NCI-H1417 treated with DMSO at 0.1 percent for 48 hours (cell line): ENCODE measurements at regions not wholly inside any gene's neighbourhood (a gene's known extent, or its start where the extent isn't known, plus 50 kb on each side); places are given as distances from the start of the nearest gene placed in this dataset.
A peak's percentile ranks its signal among the peaks of the same experiment; 100 is the strongest.

ENCODE experiments used
- DNase-seq: peaks from one replicate; lab custom pipeline; 2025; lab: John Stamatoyannopoulos, UW

- no peak for DNase-seq
Measured at GRCh38 chr12:108037960-108038359, 91.1 kb upstream of the WSCD2 start.

GRCh38 chr12:108039794-108040193 lies 89.3 kb upstream of the WSCD2 start:
- no peak for DNase-seq

GRCh38 chr12:108040947-108041346 lies 88.1 kb upstream of the WSCD2 start:
- DNase-seq = no peak

- DNase-seq = no peak
Measured at GRCh38 chr12:108043286-108043685, 85.8 kb upstream of the WSCD2 start.

- no peak for DNase-seq
Measured at GRCh38 chr12:108043750-108044533, 85.1 kb upstream of the WSCD2 start.

GRCh38 chr12:108046135-108046534 lies 83.0 kb upstream of the WSCD2 start:
- DNase-seq = peak; percentile 2

GRCh38 chr12:108046650-108047049 lies 82.4 kb upstream of the WSCD2 start:
- no peak for DNase-seq

- DNase-seq = no peak
Measured at GRCh38 chr12:108047071-108047550, 82.0 kb upstream of the WSCD2 start.

GRCh38 chr12:108048686-108049085 lies 80.4 kb upstream of the WSCD2 start:
- no peak for DNase-seq

- DNase-seq = no peak
Measured at GRCh38 chr12:108050696-108051095, 78.4 kb upstream of the WSCD2 start.

- DNase-seq = no peak
Measured at GRCh38 chr12:108052260-108052659, 76.8 kb upstream of the WSCD2 start.

GRCh38 chr12:108053512-108053911 lies 75.6 kb upstream of the WSCD2 start:
- no peak for DNase-seq

- DNase-seq = no peak
Measured at GRCh38 chr12:108054496-108054895, 74.6 kb upstream of the WSCD2 start.

GRCh38 chr12:108055141-108055540 lies 73.9 kb upstream of the WSCD2 start:
- DNase-seq = no peak

GRCh38 chr12:108060067-108060466 lies 69.0 kb upstream of the WSCD2 start:
- no peak for DNase-seq

- no peak for DNase-seq
Measured at GRCh38 chr12:108060903-108061302, 68.2 kb upstream of the WSCD2 start.

GRCh38 chr12:108063192-108063591 lies 65.9 kb upstream of the WSCD2 start:
- DNase-seq = no peak

- no peak for DNase-seq
Measured at GRCh38 chr12:108065069-108065468, 64.0 kb upstream of the WSCD2 start.

GRCh38 chr12:108066583-108067577 lies 62.2 kb upstream of the WSCD2 start:
- no peak for DNase-seq

GRCh38 chr12:108069651-108070165 lies 59.4 kb upstream of the WSCD2 start:
- DNase-seq = no peak

GRCh38 chr12:108075561-108075960 lies 53.5 kb upstream of the WSCD2 start:
- no peak for DNase-seq

GRCh38 chr12:108076556-108076955 lies 52.5 kb upstream of the WSCD2 start:
- DNase-seq = no peak

GRCh38 chr12:108078428-108078827 lies 50.7 kb upstream of the WSCD2 start:
- no peak for DNase-seq
